HG03571 (cell line): ENCODE measurements at regions not wholly inside any gene's neighbourhood (a gene's known extent, or its start where the extent isn't known, plus 50 kb on each side); places are given as distances from the start of the nearest gene placed in this dataset.

Experiments
- ATAC-seq: cut with Tn5 transposase; IDR thresholded peaks from one replicate; pipeline ENCODE4 v1.9.1; 2021; ENCODE audit not compliant: unreplicated experiment

- no peak for ATAC-seq
Measured at GRCh38 chr2:186276909-186277308, 209.2 kb upstream of the ZC3H15 start.

GRCh38 chr2:186281726-186282125 lies 204.3 kb upstream of the ZC3H15 start:
- ATAC-seq: no peak

- no peak for ATAC-seq
Measured at GRCh38 chr2:186294248-186294888, 191.7 kb upstream of the ZC3H15 start.

- ATAC-seq: no peak
Measured at GRCh38 chr2:186299610-186300009, 186.4 kb upstream of the ZC3H15 start.

- no peak for ATAC-seq
Measured at GRCh38 chr2:186302263-186302662, 183.8 kb upstream of the ZC3H15 start.

- no peak for ATAC-seq
Measured at GRCh38 chr2:186303091-186303490, 183.0 kb upstream of the ZC3H15 start.

- no peak for ATAC-seq
Measured at GRCh38 chr2:186304064-186304463, 182.0 kb upstream of the ZC3H15 start.

GRCh38 chr2:186306754-186307153 lies 179.3 kb upstream of the ZC3H15 start:
- no peak for ATAC-seq

GRCh38 chr2:186307871-186308270 lies 178.2 kb upstream of the ZC3H15 start:
- no peak for ATAC-seq

GRCh38 chr2:186308347-186308746 lies 177.7 kb upstream of the ZC3H15 start:
- no peak for ATAC-seq

GRCh38 chr2:186309901-186310300 lies 176.2 kb upstream of the ZC3H15 start:
- no peak for ATAC-seq

GRCh38 chr2:186319105-186319504 lies 167.0 kb upstream of the ZC3H15 start:
- no peak for ATAC-seq

GRCh38 chr2:186325827-186326535 lies 160.1 kb upstream of the ZC3H15 start:
- no peak for ATAC-seq

- ATAC-seq: no peak
Measured at GRCh38 chr2:186327251-186327868, 158.7 kb upstream of the ZC3H15 start.

- ATAC-seq: no peak
Measured at GRCh38 chr2:186328838-186329237, 157.2 kb upstream of the ZC3H15 start.

GRCh38 chr2:186330050-186330449 lies 156.0 kb upstream of the ZC3H15 start:
- no peak for ATAC-seq

- no peak for ATAC-seq
Measured at GRCh38 chr2:186339716-186340115, 146.3 kb upstream of the ZC3H15 start.

GRCh38 chr2:186342029-186342428 lies 144.0 kb upstream of the ZC3H15 start:
- ATAC-seq: no peak

GRCh38 chr2:186345745-186346144 lies 140.3 kb upstream of the ZC3H15 start:
- ATAC-seq: no peak

GRCh38 chr2:186346216-186346615 lies 139.8 kb upstream of the ZC3H15 start:
- no peak for ATAC-seq

GRCh38 chr2:186347472-186347871 lies 138.6 kb upstream of the ZC3H15 start:
- no peak for ATAC-seq

GRCh38 chr2:186348200-186348599 lies 137.9 kb upstream of the ZC3H15 start:
- no peak for ATAC-seq
